NB4 (cell line): ENCODE measurements at regions not wholly inside any gene's neighbourhood (a gene's known extent, or its start where the extent isn't known, plus 50 kb on each side); places are given as distances from the start of the nearest gene placed in this dataset.

Source experiments
- DNase-seq: peaks from one replicate; pipeline ENCODE4 v3.0.0; 2010; ENCODE audit warnings: low read depth
- H3K4me3 ChIP-seq: one replicate; pipeline ENCODE4 v1.5.1; 2011; ENCODE audit warnings: mild to moderate bottlenecking, low read depth, low read length, moderate library complexity
- CTCF ChIP-seq: IDR thresholded peaks from one replicate; pipeline ENCODE4 v1.5.1; 2012; ENCODE audit warnings: low read depth, low read length
- MAX ChIP-seq: IDR thresholded peaks from 2 replicates; pipeline ENCODE4 v1.6.1; 2011; ENCODE audit warnings: low read depth, low read length
- MYC ChIP-seq: IDR thresholded peaks from 2 replicates; pipeline ENCODE4 v1.6.1; 2011; ENCODE audit warnings: low read depth, low read length
- POLR2A ChIP-seq: IDR thresholded peaks from 2 replicates; pipeline ENCODE4 v1.6.1; 2011; ENCODE audit warnings: mild to moderate bottlenecking; ENCODE audit not compliant: insufficient read length; ENCODE audit errors: extremely low read depth

GRCh38 chr6:168167431-168168315 lies 88.7 kb upstream of the FRMD1 start:
- no peak for DNase-seq
- no peak overlapping the region for H3K4me3 ChIP-seq
- TF ChIP-seq MYC (no peak), POLR2A (no peak), CTCF (no peak), MAX (no peak)

GRCh38 chr6:168166627-168167026 lies 87.6 kb upstream of the FRMD1 start:
- H3K4me3 ChIP-seq: no peak overlapping the region
- no peak for DNase-seq
- TF ChIP-seq CTCF (no peak), MYC (no peak), MAX (no peak), POLR2A (no peak)

- no peak for TF ChIP-seq POLR2A
- no peak for TF ChIP-seq CTCF
- no peak for TF ChIP-seq MYC
- no peak for TF ChIP-seq MAX
- DNase-seq: no peak
- H3K4me3 ChIP-seq: no peak overlapping the region
These were observed 86.9 kb upstream of the FRMD1 start for GRCh38 chr6:168165891-168166290.

- H3K4me3 ChIP-seq: no peak overlapping the region
- no peak for DNase-seq
- TF ChIP-seq CTCF: no peak
- no peak for TF ChIP-seq MAX
- no peak for TF ChIP-seq POLR2A
- TF ChIP-seq MYC: no peak
These were observed 86.4 kb upstream of the FRMD1 start for GRCh38 chr6:168165373-168165772.

GRCh38 chr6:168164462-168165061 lies 85.5 kb upstream of the FRMD1 start:
- TF ChIP-seq POLR2A: no peak
- TF ChIP-seq MAX: no peak
- TF ChIP-seq MYC: no peak
- TF ChIP-seq CTCF: no peak

More at GRCh38 chr6:168164462-168165061, 85.5 kb upstream of the FRMD1 start:
- no peak for DNase-seq
- no peak overlapping the region for H3K4me3 ChIP-seq
